HG03442 (cell line): ENCODE measurements at regions not wholly inside any gene's neighbourhood (a gene's known extent, or its start where the extent isn't known, plus 50 kb on each side); places are given as distances from the start of the nearest gene placed in this dataset.

Experiments used
- ATAC-seq: cut with Tn5 transposase; IDR thresholded peaks from one replicate; pipeline ENCODE4 v1.9.1; 2021; ENCODE audit warnings: mild to moderate bottlenecking, moderate library complexity; ENCODE audit not compliant: unreplicated experiment

GRCh38 chr2:220247588-220248350, 620.3 kb downstream of the SLC4A3 start:
- ATAC-seq, result no peak

GRCh38 chr2:220259662-220260061, 632.2 kb downstream of the SLC4A3 start:
- ATAC-seq, result no peak

GRCh38 chr2:220263300-220263699, 635.9 kb downstream of the SLC4A3 start:
- ATAC-seq, result no peak

- no peak for ATAC-seq
Observed at GRCh38 chr2:220269367-220269766, 641.9 kb downstream of the SLC4A3 start.

- ATAC-seq, result no peak
Observed at GRCh38 chr2:220270481-220271070, 643.1 kb downstream of the SLC4A3 start.

GRCh38 chr2:220272656-220273055, 645.2 kb downstream of the SLC4A3 start:
- ATAC-seq, result no peak

- no peak for ATAC-seq
Observed at GRCh38 chr2:220273082-220273481, 645.7 kb downstream of the SLC4A3 start.

- no peak for ATAC-seq
Observed at GRCh38 chr2:220275454-220275853, 648.0 kb downstream of the SLC4A3 start.

GRCh38 chr2:220276741-220277444, 649.5 kb downstream of the SLC4A3 start:
- ATAC-seq, result no peak

GRCh38 chr2:220277445-220277975, 650.1 kb downstream of the SLC4A3 start:
- ATAC-seq, result no peak

GRCh38 chr2:220278022-220278421, 650.6 kb downstream of the SLC4A3 start:
- no peak for ATAC-seq

- no peak for ATAC-seq
Observed at GRCh38 chr2:220279372-220279771, 651.9 kb downstream of the SLC4A3 start.

- no peak for ATAC-seq
Observed at GRCh38 chr2:220279840-220280239, 652.4 kb downstream of the SLC4A3 start.

- ATAC-seq, result no peak
Observed at GRCh38 chr2:220280736-220281135, 653.3 kb downstream of the SLC4A3 start.

GRCh38 chr2:220281771-220282170, 654.3 kb downstream of the SLC4A3 start:
- no peak for ATAC-seq

GRCh38 chr2:220282236-220282635, 654.8 kb downstream of the SLC4A3 start:
- ATAC-seq, result no peak

GRCh38 chr2:220293966-220294365, 666.5 kb downstream of the SLC4A3 start:
- no peak for ATAC-seq

- no peak for ATAC-seq
Observed at GRCh38 chr2:220296174-220296573, 668.7 kb downstream of the SLC4A3 start.

GRCh38 chr2:220297093-220297492, 669.7 kb downstream of the SLC4A3 start:
- no peak for ATAC-seq

- ATAC-seq, result no peak
Observed at GRCh38 chr2:220300806-220301205, 673.4 kb downstream of the SLC4A3 start.

- ATAC-seq, result no peak
Observed at GRCh38 chr2:220302756-220303155, 675.3 kb downstream of the SLC4A3 start.

GRCh38 chr2:220309215-220309614, 681.8 kb downstream of the SLC4A3 start:
- ATAC-seq, result no peak
